ENCODE measurements at regions not wholly inside any gene's neighbourhood (a gene's known extent, or its start where the extent isn't known, plus 50 kb on each side); places are given as distances from the start of the nearest gene placed in this dataset.
"Not testable (repeated sequence)": the region's sequence is repeated elsewhere in the genome, so short reads cannot be mapped to it uniquely, and the experiment has no call there.

GRCh38 chr14:76705214-76705613, 56.1 kb upstream of the VASH1 start:
- Histone ChIP-seq H3K36me3 (ENCODE audit: insufficient read depth, low read length) (no peaks in the 10 kb centered on the region), H3K4me2 (ENCODE audit: low read length) (no peak overlapping the region), H3K79me2 (ENCODE audit: insufficient read depth, low read depth, low read length) (no peaks in the 10 kb centered on the region), H3K4me1 (ENCODE audit: insufficient read depth, low read length, poor library complexity, severe bottlenecking) (no peaks in the 10 kb centered on the region), H3K27ac (ENCODE audit: low read depth, low read length, poor library complexity, severe bottlenecking) (no peak overlapping the region), H4K20me1 (ENCODE audit: insufficient read depth, low read length) (no peaks in the 10 kb centered on the region), H3K9me3 (ENCODE audit: low read length) (no peaks in the 10 kb centered on the region), H3K9me2 (ENCODE audit: insufficient read depth, low read length) (no peaks in the 10 kb centered on the region), H3K4me3 (ENCODE audit: low read depth, low read length, poor library complexity, severe bottlenecking) (no peak overlapping the region), H2AFZ (ENCODE audit: low read length) (no peak overlapping the region)
- ChIA-PET CTCF (ENCODE audit: unreplicated experiment) (no interaction called here), POLR2A (no interaction called here)
- no peak for TF ChIP-seq CTCF (conservative IDR thresholded peaks at IDR 0.05; ENCODE audit: low read length)
- no peak for TF ChIP-seq EZH2phosphoT487 (IDR thresholded peaks at IDR 0.05; ENCODE audit: borderline replicate concordance, low read depth, low read length)
- no TSS peak for BruUV-seq (replicated peaks)
- intact Hi-C loops (cut with micrococcal nuclease; ENCODE audit: unreplicated experiment): no loop called here
- DNase-seq (ENCODE audit: low spot score): no peak

GRCh38 chr14:76706207-76706606, 55.1 kb upstream of the VASH1 start:
- H3K9me3 ChIP-seq (ENCODE audit: low read length); H3K9me2 ChIP-seq (ENCODE audit: insufficient read depth, low read length); DNase-seq (ENCODE audit: low spot score); H3K4me2 ChIP-seq (ENCODE audit: low read length); H3K36me3 ChIP-seq (ENCODE audit: insufficient read depth, low read length); H3K4me3 ChIP-seq (ENCODE audit: low read depth, low read length, poor library complexity, severe bottlenecking); H2AFZ ChIP-seq (ENCODE audit: low read length); intact Hi-C loops (cut with micrococcal nuclease; ENCODE audit: unreplicated experiment); H3K79me2 ChIP-seq (ENCODE audit: insufficient read depth, low read depth, low read length); BruUV-seq (replicated peaks); H3K4me1 ChIP-seq (ENCODE audit: insufficient read depth, low read length, poor library complexity, severe bottlenecking); H3K27ac ChIP-seq (ENCODE audit: low read depth, low read length, poor library complexity, severe bottlenecking); H4K20me1 ChIP-seq (ENCODE audit: insufficient read depth, low read length): not testable (repeated sequence)
- POLR2A ChIA-PET: interaction anchor here (1.3 to 1.8 kb wide), 2 partner anchors 23 to 79 kb away, joined by 3 to 5 read pairs; no protein-coding TSS in a partner anchor
- CTCF ChIA-PET (ENCODE audit: unreplicated experiment): interaction anchor here (0.7 to 0.8 kb wide), 2 partner anchors 70 to 78 kb away, joined by 3 to 4 read pairs; no protein-coding TSS in a partner anchor

GRCh38 chr14:76706811-76707210, 54.5 kb upstream of the VASH1 start:
- intact Hi-C loops (cut with micrococcal nuclease; ENCODE audit: unreplicated experiment): no loop called here
- no peaks in the 10 kb centered on the region for H3K79me2 ChIP-seq (ENCODE audit: insufficient read depth, low read depth, low read length)
- no peak for TF ChIP-seq CTCF (conservative IDR thresholded peaks at IDR 0.05; ENCODE audit: low read length)
- TF ChIP-seq EZH2phosphoT487 (IDR thresholded peaks at IDR 0.05; ENCODE audit: borderline replicate concordance, low read depth, low read length): no peak
- H3K9me3 ChIP-seq (ENCODE audit: low read length): no peaks in the 10 kb centered on the region
- no peaks in the 10 kb centered on the region for H3K4me1 ChIP-seq (ENCODE audit: insufficient read depth, low read length, poor library complexity, severe bottlenecking)
- H3K36me3 ChIP-seq (ENCODE audit: insufficient read depth, low read length): no peaks in the 10 kb centered on the region
- H2AFZ ChIP-seq (ENCODE audit: low read length): no peak overlapping the region
- H3K9me2 ChIP-seq (ENCODE audit: insufficient read depth, low read length): no peaks in the 10 kb centered on the region
- ChIA-PET CTCF (ENCODE audit: unreplicated experiment) (interaction anchor here (0.8 kb wide), 1 partner anchor 70 kb away, joined by 3 read pairs; no protein-coding TSS in a partner anchor), POLR2A (interaction anchor here (0.6 to 1.8 kb wide), 3 partner anchors 22 to 652 kb away, joined by 3 to 5 read pairs (median 3); no protein-coding TSS in a partner anchor)
- no peak overlapping the region for H3K4me2 ChIP-seq (ENCODE audit: low read length)
- no peaks in the 10 kb centered on the region for H4K20me1 ChIP-seq (ENCODE audit: insufficient read depth, low read length)
- no peak overlapping the region for H3K4me3 ChIP-seq (ENCODE audit: low read depth, low read length, poor library complexity, severe bottlenecking)
- no peak overlapping the region for H3K27ac ChIP-seq (ENCODE audit: low read depth, low read length, poor library complexity, severe bottlenecking)
- no TSS peak for BruUV-seq (replicated peaks)
- DNase-seq (ENCODE audit: low spot score): no peak

All from OCI-LY7 (cell line).